ENCODE measurements at regions not wholly inside any gene's neighbourhood (a gene's known extent, or its start where the extent isn't known, plus 50 kb on each side); places are given as distances from the start of the nearest gene placed in this dataset.

GRCh38 chr3:106290304-106290997 lies 421.6 kb upstream of the CBLB start:
- H3K4me1 ChIP-seq: no peaks in the 10 kb centered on the region
- 79 to 86% methylated on average over 1 of the region's 1 CpG for WGBS, 2 donors
- no peak for DNase-seq
- H3K27me3 ChIP-seq: no peaks in the 10 kb centered on the region
- H3K4me3 ChIP-seq: no peak overlapping the region
- ATAC-seq (ENCODE audit: low FRiP score in 2 of 2): no peak
- H3K36me3 ChIP-seq: no peaks in the 10 kb centered on the region
- TF ChIP-seq POLR2A (IDR thresholded peaks at IDR 0.05) (no peak), POLR2AphosphoS5 (IDR thresholded peaks at IDR 0.05) (no peak), CTCF (IDR thresholded peaks at IDR 0.05) (no peak), EP300 (IDR thresholded peaks at IDR 0.05) (no peak)
- H3K27ac ChIP-seq: no peak overlapping the region
- no peaks in the 10 kb centered on the region for H3K9me3 ChIP-seq

GRCh38 chr3:106293161-106293560 lies 424.3 kb upstream of the CBLB start:
- H3K36me3 ChIP-seq: no peaks in the 10 kb centered on the region
- H3K27me3 ChIP-seq: no peaks in the 10 kb centered on the region
- ATAC-seq (ENCODE audit: low FRiP score in 2 of 2) (no peak), DNase-seq (no peak)
- H3K9me3 ChIP-seq: no peaks in the 10 kb centered on the region
- H3K4me1 ChIP-seq: no peaks in the 10 kb centered on the region
- no peak overlapping the region for H3K4me3 ChIP-seq
- TF ChIP-seq POLR2AphosphoS5 (IDR thresholded peaks at IDR 0.05) (no peak), CTCF (IDR thresholded peaks at IDR 0.05) (no peak), POLR2A (IDR thresholded peaks at IDR 0.05) (no peak), EP300 (IDR thresholded peaks at IDR 0.05) (no peak)
- H3K27ac ChIP-seq: no peak overlapping the region
- 79 to 86% methylated on average over 3 of the region's 3 CpGs for WGBS, 2 donors

- DNase-seq: no peak
- H3K9me3 ChIP-seq: no peaks in the 10 kb centered on the region
- no peak for TF ChIP-seq EP300 (IDR thresholded peaks at IDR 0.05)
- TF ChIP-seq CTCF (IDR thresholded peaks at IDR 0.05): no peak
- TF ChIP-seq POLR2A (IDR thresholded peaks at IDR 0.05): no peak
- TF ChIP-seq POLR2AphosphoS5 (IDR thresholded peaks at IDR 0.05): no peak
- H3K27me3 ChIP-seq: no peaks in the 10 kb centered on the region
- H3K4me3 ChIP-seq: no peak overlapping the region
- no peaks in the 10 kb centered on the region for H3K4me1 ChIP-seq
- H3K36me3 ChIP-seq: no peaks in the 10 kb centered on the region
- ATAC-seq (ENCODE audit: low FRiP score in 2 of 2): no peak
- H3K27ac ChIP-seq: no peak overlapping the region
These were observed 425.3 kb upstream of the CBLB start for GRCh38 chr3:106294121-106294520.

DNA sequence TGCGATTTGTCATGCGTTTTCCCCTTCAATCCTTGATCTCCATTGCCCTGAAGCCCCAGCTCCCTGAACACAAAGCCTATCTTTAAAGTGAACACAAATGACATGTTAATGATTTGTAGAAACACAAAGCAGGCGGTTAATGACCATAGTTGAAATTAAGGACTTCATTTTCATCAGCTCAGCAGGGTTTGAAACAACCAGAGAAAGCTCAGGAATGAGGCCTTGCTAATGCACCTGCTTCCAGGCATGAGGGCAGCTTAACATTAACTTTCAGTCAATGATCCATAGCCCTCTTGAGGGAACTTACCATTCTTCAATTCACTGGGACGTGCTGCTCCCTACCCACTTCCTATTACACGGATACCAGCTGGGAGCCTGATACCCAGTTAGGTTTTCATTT lies 427.2 kb upstream of the CBLB start:
- H3K27me3 ChIP-seq: no peaks in the 10 kb centered on the region
- H3K36me3 ChIP-seq: no peaks in the 10 kb centered on the region
- no peaks in the 10 kb centered on the region for H3K4me1 ChIP-seq
- H3K4me3 ChIP-seq: no peak overlapping the region
- 75 to 93% methylated on average over 5 of the region's 5 CpGs for WGBS, 2 donors
- TF ChIP-seq CTCF (IDR thresholded peaks at IDR 0.05) (no peak), EP300 (IDR thresholded peaks at IDR 0.05) (no peak), POLR2AphosphoS5 (IDR thresholded peaks at IDR 0.05) (no peak), POLR2A (IDR thresholded peaks at IDR 0.05) (no peak)
- H3K27ac ChIP-seq: no peak overlapping the region
- no peaks in the 10 kb centered on the region for H3K9me3 ChIP-seq
- ATAC-seq (ENCODE audit: low FRiP score in 2 of 2): no peak
- no peak for DNase-seq

Measured in upper lobe of left lung (tissue), 6 donors.